GM23338 (cell line): ENCODE measurements at regions not wholly inside any gene's neighbourhood (a gene's known extent, or its start where the extent isn't known, plus 50 kb on each side); places are given as distances from the start of the nearest gene placed in this dataset.

Experiments used
- ATAC-seq: fragments of 200-7000 bp; cut with Tn5 transposase; 3 replicates; pipeline ENCODE4 v1.9.1; 2020
- DNase-seq: peaks from one replicate; pipeline ENCODE4 v3.0.0-alpha.2; 2015; ENCODE audit warnings: low spot score
- H2AFZ ChIP-seq: fragments of 200-600 bp; sonication (generic); 2 replicates; pipeline ENCODE4 v1.8.0; 2016; ENCODE audit warnings: antibody characterized with exemption, mild to moderate bottlenecking, moderate library complexity
- H3F3A ChIP-seq: fragments of 200-600 bp; sonication (generic); replicated peaks from 2 replicates; pipeline ENCODE4 v1.8.0; 2017; ENCODE audit warnings: antibody characterized with exemption, mixed run types, low read depth
- H3K27ac ChIP-seq: fragments of 200-600 bp; sonication (generic); 2 replicates; pipeline ENCODE4 v1.6.1; 2016; ENCODE audit warnings: low read depth
- H3K27me3 ChIP-seq: fragments of 200-600 bp; sonication (generic); 2 replicates; pipeline ENCODE4 v1.8.0; 2016; ENCODE audit warnings: mild to moderate bottlenecking, mixed run types, moderate library complexity; ENCODE audit not compliant: insufficient read depth
- H3K36me3 ChIP-seq: fragments of 200-600 bp; sonication (generic); 2 replicates; pipeline ENCODE4 v1.8.0; 2016; ENCODE audit warnings: mild to moderate bottlenecking; ENCODE audit not compliant: insufficient read depth
- H3K4me1 ChIP-seq: fragments of 200-600 bp; sonication (generic); 2 replicates; pipeline ENCODE4 v1.8.0; 2016; ENCODE audit warnings: mild to moderate bottlenecking, moderate library complexity; ENCODE audit not compliant: insufficient read depth
- H3K4me2 ChIP-seq: fragments of 200-600 bp; sonication (generic); 2 replicates; pipeline ENCODE4 v1.7.1; 2017; ENCODE audit warnings: mixed run types
- H3K4me3 ChIP-seq: fragments of 200-600 bp; sonication (generic); 2 replicates; pipeline ENCODE4 v1.6.1; 2016; ENCODE audit warnings: mixed run types
- H3K79me2 ChIP-seq: fragments of 200-600 bp; sonication (generic); replicated peaks from 2 replicates; pipeline ENCODE4 v1.8.0; 2017; ENCODE audit warnings: mild to moderate bottlenecking; ENCODE audit not compliant: insufficient read depth
- H3K9me2 ChIP-seq: fragments of 200-600 bp; sonication (generic); 2 replicates; pipeline ENCODE4 v1.8.0; 2017; ENCODE audit not compliant: insufficient read depth
- H4K20me1 ChIP-seq: fragments of 200-600 bp; sonication (generic); replicated peaks from 2 replicates; pipeline ENCODE4 v1.8.0; 2017; ENCODE audit warnings: mild to moderate bottlenecking; ENCODE audit not compliant: insufficient read depth
- H3K27ac Mint-ChIP-seq: 2 replicates; pipeline ENCODE4 v1.8.0; 2020; ENCODE audit warnings: inconsistent platforms, mild to moderate bottlenecking, moderate library complexity, mixed read lengths
- H3K27me3 Mint-ChIP-seq: 3 replicates; pipeline ENCODE4 v1.8.0; 2022; ENCODE audit warnings: low read depth, mild to moderate bottlenecking, moderate library complexity, mixed read lengths, inconsistent platforms; ENCODE audit not compliant: insufficient read depth, poor library complexity
- H3K36me3 Mint-ChIP-seq: 3 replicates; pipeline ENCODE4 v1.8.0; 2021; ENCODE audit warnings: low read depth, mild to moderate bottlenecking, inconsistent platforms, moderate library complexity, mixed read lengths
- H3K4me1 Mint-ChIP-seq: 3 replicates; pipeline ENCODE4 v1.8.0; 2020; ENCODE audit warnings: mild to moderate bottlenecking, inconsistent platforms, mixed read lengths
- H3K4me3 Mint-ChIP-seq: 3 replicates; pipeline ENCODE4 v1.8.0; 2021; ENCODE audit warnings: moderate library complexity, mild to moderate bottlenecking, inconsistent platforms, mixed read lengths
- H3K9me3 Mint-ChIP-seq: 3 replicates; pipeline ENCODE4 v1.8.0; 2020; ENCODE audit warnings: moderate library complexity, mild to moderate bottlenecking, inconsistent platforms, mixed read lengths
- CREB1 ChIP-seq: fragments of 250-450 bp; sonication (Bioruptor Pico); IDR thresholded peaks from 2 replicates; pipeline ENCODE4 v1.5.0; 2020; ENCODE audit warnings: low read depth, mild to moderate bottlenecking, moderate library complexity
- ETS1 ChIP-seq: IDR thresholded peaks from 2 replicates; pipeline ENCODE4 v1.6.1; 2016; ENCODE audit warnings: antibody characterized with exemption
- EZH2 ChIP-seq: fragments of 200-600 bp; sonication (generic); IDR thresholded peaks from one replicate; pipeline ENCODE4 v1.8.0; 2017; ENCODE audit warnings: antibody characterized with exemption, mild to moderate bottlenecking, low read depth; ENCODE audit not compliant: unreplicated experiment
- EZH2phosphoT487 ChIP-seq: fragments of 200-600 bp; sonication (generic); IDR thresholded peaks from one replicate; pipeline ENCODE4 v1.8.1; 2018; ENCODE audit warnings: antibody characterized with exemption; ENCODE audit not compliant: unreplicated experiment
- JUNB ChIP-seq: IDR thresholded peaks from one replicate; pipeline ENCODE4 v1.6.1; 2016; ENCODE audit warnings: antibody characterized with exemption; ENCODE audit not compliant: unreplicated experiment
- NANOG ChIP-seq: IDR thresholded peaks from 2 replicates; pipeline ENCODE4 v1.6.1; 2016; ENCODE audit warnings: antibody characterized with exemption, borderline replicate concordance
- POLR2AphosphoS5 ChIP-seq: IDR thresholded peaks from 2 replicates; pipeline ENCODE4 v1.6.1; 2016; ENCODE audit warnings: antibody characterized with exemption, low read depth
- STAT1 ChIP-seq: IDR thresholded peaks from one replicate; pipeline ENCODE4 v1.6.1; 2016; ENCODE audit warnings: antibody characterized with exemption; ENCODE audit not compliant: unreplicated experiment
- ZNF114 ChIP-seq: fragments of 250-450 bp; sonication (Bioruptor Pico); IDR thresholded peaks from 2 replicates; pipeline ENCODE4 v1.5.0; 2020; ENCODE audit warnings: mild to moderate bottlenecking, moderate library complexity
- ZNF331 ChIP-seq: fragments of 250-450 bp; sonication (Bioruptor Pico); IDR thresholded peaks from 2 replicates; pipeline ENCODE4 v1.5.0; 2020; ENCODE audit warnings: low read depth, mild to moderate bottlenecking, moderate library complexity
- TF ChIP-seq, protein P1 (sequence below), 2 experiments: fragments of 200-600 bp in 1 of 2; sonication (generic) in 1 of 2; conservative IDR thresholded peaks; 2 replicates each; pipeline versions ENCODE4 v1.5.1 to v1.6.1; 2016 to 2017; ENCODE audit warnings: antibody characterized with exemption in 2 of 2, low read depth in 2 of 2, mild to moderate bottlenecking in 2 of 2, moderate library complexity in 1 of 2
- TF ChIP-seq, protein P2 (sequence below): IDR thresholded peaks from one replicate; pipeline ENCODE4 v1.6.1; 2018; ENCODE audit warnings: antibody characterized with exemption; ENCODE audit not compliant: unreplicated experiment
- TF ChIP-seq, protein P3 (sequence below): fragments of 250-450 bp; sonication (Bioruptor Pico); IDR thresholded peaks from 2 replicates; pipeline ENCODE4 v1.5.0; 2020; ENCODE audit warnings: mild to moderate bottlenecking, moderate library complexity

GRCh38 chr2:56681659-56682396 lies 498.0 kb downstream of the CCDC85A start:
- H4K20me1 ChIP-seq, result no peaks in the 10 kb centered on the region
- peaks cover 3% of the 10 kb centered on the region; the same call in 1 of the 3 replicates for H3K4me1 Mint-ChIP-seq
- no peak for DNase-seq
- H3K4me1 ChIP-seq, result no peaks in the 10 kb centered on the region
- no peak overlapping the region for H2AFZ ChIP-seq
- no peaks in the 10 kb centered on the region for H3K79me2 ChIP-seq
- no peak overlapping the region for H3K4me2 ChIP-seq
- H3K9me2 ChIP-seq, result no peaks in the 10 kb centered on the region
- no peaks in the 10 kb centered on the region for H3K36me3 ChIP-seq
- H3K27me3 ChIP-seq, result no peaks in the 10 kb centered on the region
- H3K27ac Mint-ChIP-seq, result no peak overlapping the region
- H3K27me3 Mint-ChIP-seq, result no peaks in the 10 kb centered on the region
- TF ChIP-seq CREB1, result no peak
- no peak for TF ChIP-seq STAT1
- TF ChIP-seq, protein P1, sequence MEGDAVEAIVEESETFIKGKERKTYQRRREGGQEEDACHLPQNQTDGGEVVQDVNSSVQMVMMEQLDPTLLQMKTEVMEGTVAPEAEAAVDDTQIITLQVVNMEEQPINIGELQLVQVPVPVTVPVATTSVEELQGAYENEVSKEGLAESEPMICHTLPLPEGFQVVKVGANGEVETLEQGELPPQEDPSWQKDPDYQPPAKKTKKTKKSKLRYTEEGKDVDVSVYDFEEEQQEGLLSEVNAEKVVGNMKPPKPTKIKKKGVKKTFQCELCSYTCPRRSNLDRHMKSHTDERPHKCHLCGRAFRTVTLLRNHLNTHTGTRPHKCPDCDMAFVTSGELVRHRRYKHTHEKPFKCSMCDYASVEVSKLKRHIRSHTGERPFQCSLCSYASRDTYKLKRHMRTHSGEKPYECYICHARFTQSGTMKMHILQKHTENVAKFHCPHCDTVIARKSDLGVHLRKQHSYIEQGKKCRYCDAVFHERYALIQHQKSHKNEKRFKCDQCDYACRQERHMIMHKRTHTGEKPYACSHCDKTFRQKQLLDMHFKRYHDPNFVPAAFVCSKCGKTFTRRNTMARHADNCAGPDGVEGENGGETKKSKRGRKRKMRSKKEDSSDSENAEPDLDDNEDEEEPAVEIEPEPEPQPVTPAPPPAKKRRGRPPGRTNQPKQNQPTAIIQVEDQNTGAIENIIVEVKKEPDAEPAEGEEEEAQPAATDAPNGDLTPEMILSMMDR (conservative IDR thresholded peaks at IDR 0.05; ENCODE audit: low read depth in 2 of 2), result no peak
- TF ChIP-seq EZH2phosphoT487, result no peak
- TF ChIP-seq EZH2, result no peak
- TF ChIP-seq POLR2AphosphoS5, result no peak
- no peak for TF ChIP-seq NANOG
- TF ChIP-seq ETS1, result no peak
- no peak for TF ChIP-seq ZNF331 (CRISPR knock-in tag)
- TF ChIP-seq, protein P2, sequence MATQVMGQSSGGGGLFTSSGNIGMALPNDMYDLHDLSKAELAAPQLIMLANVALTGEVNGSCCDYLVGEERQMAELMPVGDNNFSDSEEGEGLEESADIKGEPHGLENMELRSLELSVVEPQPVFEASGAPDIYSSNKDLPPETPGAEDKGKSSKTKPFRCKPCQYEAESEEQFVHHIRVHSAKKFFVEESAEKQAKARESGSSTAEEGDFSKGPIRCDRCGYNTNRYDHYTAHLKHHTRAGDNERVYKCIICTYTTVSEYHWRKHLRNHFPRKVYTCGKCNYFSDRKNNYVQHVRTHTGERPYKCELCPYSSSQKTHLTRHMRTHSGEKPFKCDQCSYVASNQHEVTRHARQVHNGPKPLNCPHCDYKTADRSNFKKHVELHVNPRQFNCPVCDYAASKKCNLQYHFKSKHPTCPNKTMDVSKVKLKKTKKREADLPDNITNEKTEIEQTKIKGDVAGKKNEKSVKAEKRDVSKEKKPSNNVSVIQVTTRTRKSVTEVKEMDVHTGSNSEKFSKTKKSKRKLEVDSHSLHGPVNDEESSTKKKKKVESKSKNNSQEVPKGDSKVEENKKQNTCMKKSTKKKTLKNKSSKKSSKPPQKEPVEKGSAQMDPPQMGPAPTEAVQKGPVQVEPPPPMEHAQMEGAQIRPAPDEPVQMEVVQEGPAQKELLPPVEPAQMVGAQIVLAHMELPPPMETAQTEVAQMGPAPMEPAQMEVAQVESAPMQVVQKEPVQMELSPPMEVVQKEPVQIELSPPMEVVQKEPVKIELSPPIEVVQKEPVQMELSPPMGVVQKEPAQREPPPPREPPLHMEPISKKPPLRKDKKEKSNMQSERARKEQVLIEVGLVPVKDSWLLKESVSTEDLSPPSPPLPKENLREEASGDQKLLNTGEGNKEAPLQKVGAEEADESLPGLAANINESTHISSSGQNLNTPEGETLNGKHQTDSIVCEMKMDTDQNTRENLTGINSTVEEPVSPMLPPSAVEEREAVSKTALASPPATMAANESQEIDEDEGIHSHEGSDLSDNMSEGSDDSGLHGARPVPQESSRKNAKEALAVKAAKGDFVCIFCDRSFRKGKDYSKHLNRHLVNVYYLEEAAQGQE, result no peak
- no peak for TF ChIP-seq ZNF114
- no peak for TF ChIP-seq JUNB
- TF ChIP-seq, protein P3, sequence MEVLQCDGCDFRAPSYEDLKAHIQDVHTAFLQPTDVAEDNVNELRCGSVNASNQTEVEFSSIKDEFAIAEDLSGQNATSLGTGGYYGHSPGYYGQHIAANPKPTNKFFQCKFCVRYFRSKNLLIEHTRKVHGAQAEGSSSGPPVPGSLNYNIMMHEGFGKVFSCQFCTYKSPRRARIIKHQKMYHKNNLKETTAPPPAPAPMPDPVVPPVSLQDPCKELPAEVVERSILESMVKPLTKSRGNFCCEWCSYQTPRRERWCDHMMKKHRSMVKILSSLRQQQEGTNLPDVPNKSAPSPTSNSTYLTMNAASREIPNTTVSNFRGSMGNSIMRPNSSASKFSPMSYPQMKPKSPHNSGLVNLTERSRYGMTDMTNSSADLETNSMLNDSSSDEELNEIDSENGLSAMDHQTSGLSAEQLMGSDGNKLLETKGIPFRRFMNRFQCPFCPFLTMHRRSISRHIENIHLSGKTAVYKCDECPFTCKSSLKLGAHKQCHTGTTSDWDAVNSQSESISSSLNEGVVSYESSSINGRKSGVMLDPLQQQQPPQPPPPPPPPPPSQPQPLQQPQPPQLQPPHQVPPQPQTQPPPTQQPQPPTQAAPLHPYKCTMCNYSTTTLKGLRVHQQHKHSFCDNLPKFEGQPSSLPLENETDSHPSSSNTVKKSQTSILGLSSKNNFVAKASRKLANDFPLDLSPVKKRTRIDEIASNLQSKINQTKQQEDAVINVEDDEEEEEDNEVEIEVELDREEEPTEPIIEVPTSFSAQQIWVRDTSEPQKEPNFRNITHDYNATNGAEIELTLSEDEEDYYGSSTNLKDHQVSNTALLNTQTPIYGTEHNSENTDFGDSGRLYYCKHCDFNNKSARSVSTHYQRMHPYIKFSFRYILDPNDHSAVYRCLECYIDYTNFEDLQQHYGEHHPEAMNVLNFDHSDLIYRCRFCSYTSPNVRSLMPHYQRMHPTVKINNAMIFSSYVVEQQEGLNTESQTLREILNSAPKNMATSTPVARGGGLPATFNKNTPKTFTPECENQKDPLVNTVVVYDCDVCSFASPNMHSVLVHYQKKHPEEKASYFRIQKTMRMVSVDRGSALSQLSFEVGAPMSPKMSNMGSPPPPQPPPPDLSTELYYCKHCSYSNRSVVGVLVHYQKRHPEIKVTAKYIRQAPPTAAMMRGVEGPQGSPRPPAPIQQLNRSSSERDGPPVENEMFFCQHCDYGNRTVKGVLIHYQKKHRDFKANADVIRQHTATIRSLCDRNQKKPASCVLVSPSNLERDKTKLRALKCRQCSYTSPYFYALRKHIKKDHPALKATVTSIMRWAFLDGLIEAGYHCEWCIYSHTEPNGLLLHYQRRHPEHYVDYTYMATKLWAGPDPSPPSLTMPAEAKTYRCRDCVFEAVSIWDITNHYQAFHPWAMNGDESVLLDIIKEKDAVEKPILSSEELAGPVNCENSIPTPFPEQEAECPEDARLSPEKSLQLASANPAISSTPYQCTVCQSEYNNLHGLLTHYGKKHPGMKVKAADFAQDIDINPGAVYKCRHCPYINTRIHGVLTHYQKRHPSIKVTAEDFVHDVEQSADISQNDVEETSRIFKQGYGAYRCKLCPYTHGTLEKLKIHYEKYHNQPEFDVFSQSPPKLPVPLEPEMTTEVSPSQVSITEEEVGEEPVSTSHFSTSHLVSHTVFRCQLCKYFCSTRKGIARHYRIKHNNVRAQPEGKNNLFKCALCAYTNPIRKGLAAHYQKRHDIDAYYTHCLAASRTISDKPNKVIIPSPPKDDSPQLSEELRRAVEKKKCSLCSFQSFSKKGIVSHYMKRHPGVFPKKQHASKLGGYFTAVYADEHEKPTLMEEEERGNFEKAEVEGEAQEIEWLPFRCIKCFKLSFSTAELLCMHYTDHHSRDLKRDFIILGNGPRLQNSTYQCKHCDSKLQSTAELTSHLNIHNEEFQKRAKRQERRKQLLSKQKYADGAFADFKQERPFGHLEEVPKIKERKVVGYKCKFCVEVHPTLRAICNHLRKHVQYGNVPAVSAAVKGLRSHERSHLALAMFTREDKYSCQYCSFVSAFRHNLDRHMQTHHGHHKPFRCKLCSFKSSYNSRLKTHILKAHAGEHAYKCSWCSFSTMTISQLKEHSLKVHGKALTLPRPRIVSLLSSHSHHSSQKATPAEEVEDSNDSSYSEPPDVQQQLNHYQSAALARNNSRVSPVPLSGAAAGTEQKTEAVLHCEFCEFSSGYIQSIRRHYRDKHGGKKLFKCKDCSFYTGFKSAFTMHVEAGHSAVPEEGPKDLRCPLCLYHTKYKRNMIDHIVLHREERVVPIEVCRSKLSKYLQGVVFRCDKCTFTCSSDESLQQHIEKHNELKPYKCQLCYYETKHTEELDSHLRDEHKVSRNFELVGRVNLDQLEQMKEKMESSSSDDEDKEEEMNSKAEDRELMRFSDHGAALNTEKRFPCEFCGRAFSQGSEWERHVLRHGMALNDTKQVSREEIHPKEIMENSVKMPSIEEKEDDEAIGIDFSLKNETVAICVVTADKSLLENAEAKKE (CRISPR knock-in tag), result no peak
- no peak overlapping the region for H3K4me3 Mint-ChIP-seq
- no peaks in the 10 kb centered on the region for H3K36me3 Mint-ChIP-seq
- H3K4me3 ChIP-seq, result no peak overlapping the region
- H3K9me3 Mint-ChIP-seq, result no peaks in the 10 kb centered on the region
- no peak overlapping the region for H3K27ac ChIP-seq
- ATAC-seq, result no peak
- H3F3A ChIP-seq, result no peaks in the 10 kb centered on the region
